HEK293 (cell line): ENCODE measurements at regions not wholly inside any gene's neighbourhood (a gene's known extent, or its start where the extent isn't known, plus 50 kb on each side); places are given as distances from the start of the nearest gene placed in this dataset.

ENCODE experiments used
- CTCF ChIP-seq: fragments of 450-650 bp; formaldehyde crosslinking; IDR thresholded peaks from 2 replicates; pipeline ENCODE4 v1.5.1; 2016; ENCODE audit warnings: missing biosample characterization, missing genetic modification characterization
- GFI1B ChIP-seq: fragments of 450-650 bp; formaldehyde crosslinking; IDR thresholded peaks from 2 replicates; pipeline ENCODE4 v1.5.1; 2016; ENCODE audit warnings: missing biosample characterization, missing genetic modification characterization
- HOXA7 ChIP-seq: sonication (generic); formaldehyde crosslinking; IDR thresholded peaks from 2 replicates; pipeline ENCODE4 v1.8.1; 2022; ENCODE audit warnings: missing genetic modification reagents, borderline replicate concordance
- PATZ1 ChIP-seq: fragments of 450-650 bp; formaldehyde crosslinking; IDR thresholded peaks from 2 replicates; pipeline ENCODE4 v1.5.1; 2016; ENCODE audit warnings: missing biosample characterization, missing genetic modification characterization
- PRDM1 ChIP-seq: fragments of 450-650 bp; formaldehyde crosslinking; IDR thresholded peaks from 2 replicates; pipeline ENCODE4; 2016; ENCODE audit warnings: missing biosample characterization, missing genetic modification characterization
- ZBTB17 ChIP-seq: fragments of 450-650 bp; formaldehyde crosslinking; IDR thresholded peaks from 2 replicates; pipeline ENCODE4 v1.5.1; 2016; ENCODE audit warnings: missing biosample characterization, missing genetic modification characterization
- ZNF175 ChIP-seq: fragments of 450-650 bp; formaldehyde crosslinking; IDR thresholded peaks from 2 replicates; pipeline ENCODE4 v1.5.1; 2016; ENCODE audit warnings: missing biosample characterization, missing genetic modification characterization
- ZNF324 ChIP-seq: fragments of 450-650 bp; formaldehyde crosslinking; IDR thresholded peaks from 2 replicates; pipeline ENCODE4 v1.5.1; 2016; ENCODE audit warnings: missing biosample characterization, missing genetic modification characterization
- ZNF580 ChIP-seq: fragments of 450-650 bp; formaldehyde crosslinking; IDR thresholded peaks from 2 replicates; pipeline ENCODE4 v1.5.1; 2016; ENCODE audit warnings: missing biosample characterization, missing genetic modification characterization
- ZNF664 ChIP-seq: fragments of 450-650 bp; formaldehyde crosslinking; IDR thresholded peaks from 2 replicates; pipeline ENCODE4 v1.5.1; 2016; ENCODE audit warnings: missing biosample characterization, missing genetic modification characterization
- ZNF704 ChIP-seq: fragments of 450-650 bp; formaldehyde crosslinking; IDR thresholded peaks from 2 replicates; pipeline ENCODE4 v1.5.1; 2016; ENCODE audit warnings: missing biosample characterization, missing genetic modification characterization
- ZXDB ChIP-seq: fragments of 450-650 bp; formaldehyde crosslinking; IDR thresholded peaks from 2 replicates; pipeline ENCODE4 v1.5.1; 2016; ENCODE audit warnings: missing biosample characterization, missing genetic modification characterization
- TF ChIP-seq, protein P1 (sequence below): fragments of 450-650 bp; formaldehyde crosslinking; IDR thresholded peaks from 2 replicates; pipeline ENCODE4 v1.5.1; 2016; ENCODE audit warnings: missing biosample characterization, missing genetic modification characterization, borderline replicate concordance

- TF ChIP-seq CTCF (tag by site-specific recombination) (no peak), HOXA7 (CRISPR knock-in tag) (no peak), ZNF664 (tag by site-specific recombination) (no peak), PRDM1 (tag by site-specific recombination) (no peak), ZNF324 (tag by site-specific recombination) (no peak), GFI1B (tag by site-specific recombination) (no peak), PATZ1 (tag by site-specific recombination) (no peak), ZBTB17 (tag by site-specific recombination) (no peak), ZNF704 (tag by site-specific recombination) (no peak), ZXDB (tag by site-specific recombination) (no peak), ZNF580 (tag by site-specific recombination) (no peak), ZNF175 (tag by site-specific recombination) (no peak)
- TF ChIP-seq, protein P1, sequence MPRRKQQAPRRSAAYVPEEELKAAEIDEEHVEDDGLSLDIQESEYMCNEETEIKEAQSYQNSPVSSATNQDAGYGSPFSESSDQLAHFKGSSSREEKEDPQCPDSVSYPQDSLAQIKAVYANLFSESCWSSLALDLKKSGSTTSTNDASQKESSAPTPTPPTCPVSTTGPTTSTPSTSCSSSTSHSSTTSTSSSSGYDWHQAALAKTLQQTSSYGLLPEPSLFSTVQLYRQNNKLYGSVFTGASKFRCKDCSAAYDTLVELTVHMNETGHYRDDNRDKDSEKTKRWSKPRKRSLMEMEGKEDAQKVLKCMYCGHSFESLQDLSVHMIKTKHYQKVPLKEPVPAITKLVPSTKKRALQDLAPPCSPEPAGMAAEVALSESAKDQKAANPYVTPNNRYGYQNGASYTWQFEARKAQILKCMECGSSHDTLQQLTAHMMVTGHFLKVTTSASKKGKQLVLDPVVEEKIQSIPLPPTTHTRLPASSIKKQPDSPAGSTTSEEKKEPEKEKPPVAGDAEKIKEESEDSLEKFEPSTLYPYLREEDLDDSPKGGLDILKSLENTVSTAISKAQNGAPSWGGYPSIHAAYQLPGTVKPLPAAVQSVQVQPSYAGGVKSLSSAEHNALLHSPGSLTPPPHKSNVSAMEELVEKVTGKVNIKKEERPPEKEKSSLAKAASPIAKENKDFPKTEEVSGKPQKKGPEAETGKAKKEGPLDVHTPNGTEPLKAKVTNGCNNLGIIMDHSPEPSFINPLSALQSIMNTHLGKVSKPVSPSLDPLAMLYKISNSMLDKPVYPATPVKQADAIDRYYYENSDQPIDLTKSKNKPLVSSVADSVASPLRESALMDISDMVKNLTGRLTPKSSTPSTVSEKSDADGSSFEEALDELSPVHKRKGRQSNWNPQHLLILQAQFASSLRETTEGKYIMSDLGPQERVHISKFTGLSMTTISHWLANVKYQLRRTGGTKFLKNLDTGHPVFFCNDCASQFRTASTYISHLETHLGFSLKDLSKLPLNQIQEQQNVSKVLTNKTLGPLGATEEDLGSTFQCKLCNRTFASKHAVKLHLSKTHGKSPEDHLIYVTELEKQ (tag by site-specific recombination), result no peak
These were observed 261.7 kb downstream of the MAT2B start for GRCh38 chr5:163766936-163767670.
